GM12878 (cell line): ENCODE measurements at regions not wholly inside any gene's neighbourhood (a gene's known extent, or its start where the extent isn't known, plus 50 kb on each side); places are given as distances from the start of the nearest gene placed in this dataset.

Experiments used
- ATAC-seq: fragments of 200-7000 bp; cut with Tn5 transposase; 3 replicates; pipeline ENCODE4 v1.9.1; 2020; ENCODE audit warnings: mild to moderate bottlenecking, moderate library complexity
- BruUV-seq: library from RNA; stranded (reverse); fragments of 400-500 nt; replicated peaks from 2 replicates; lab custom pipeline; 2021; lab: Mats Ljungman, UMichigan
- CTCF ChIA-PET: fragments of 300-600 bp; sonication (Branson Sonifier 250); formaldehyde crosslinking; extraction: SDS; loops from one replicate; lab custom pipeline; 2021; ENCODE audit warnings: inconsistent platforms; lab: Yijun Ruan, JAX
- POLR2A ChIA-PET: fragments of 350-600 bp; formaldehyde crosslinking; extraction: SDS; loops from one replicate; lab custom pipeline; 2021; ENCODE audit warnings: inconsistent platforms; lab: Charles Lee
- RAD21 ChIA-PET: fragments of 300-600 bp; sonication (Branson Sonifier 250); formaldehyde crosslinking; loops from one replicate; lab custom pipeline; 2023; ENCODE audit warnings: antibody characterized with exemption; ENCODE audit not compliant: unreplicated experiment; lab: Charles Lee
- SMC1A ChIA-PET: fragments of 300-600 bp; sonication (Branson Sonifier 250); formaldehyde crosslinking; loops from one replicate; lab custom pipeline; 2023; ENCODE audit not compliant: unreplicated experiment, uncharacterized antibody; lab: Charles Lee
- DNase-seq: peaks from one replicate; pipeline ENCODE4 v3.0.0-alpha.2; 2011; ENCODE audit warnings: low read depth, low spot score
- FAIRE-seq: peaks from 3 replicates; lab custom pipeline; 2011; peaks lifted over from hg19 to GRCh38; lab: Jason Lieb, UNC
- H2AFZ ChIP-seq: 2 replicates; pipeline ENCODE4 v1.6.0; 2011; ENCODE audit warnings: low read depth, low read length, control low read depth; ENCODE audit not compliant: control insufficient read depth
- H3K27ac ChIP-seq: 2 replicates; pipeline ENCODE4 v1.5.1; 2011; ENCODE audit warnings: control low read depth; ENCODE audit not compliant: control insufficient read depth, insufficient read depth
- H3K27me3 ChIP-seq, 2 experiments: replicated peaks in 1 of 2; 2 replicates each; pipeline versions ENCODE4 v1.6.0 to v1.6.1; 2011; ENCODE audit warnings: low read length in 1 of 2; ENCODE audit not compliant: control insufficient read depth in 2 of 2, insufficient read depth in 2 of 2
- H3K36me3 ChIP-seq, 2 experiments: 2 replicates each; pipeline ENCODE4 v1.5.1; 2011; ENCODE audit warnings: low read length in 1 of 2; ENCODE audit not compliant: control insufficient read depth in 2 of 2, insufficient read depth in 2 of 2
- H3K4me1 ChIP-seq: 2 replicates; pipeline ENCODE4 v1.6.1; 2011; ENCODE audit warnings: mild to moderate bottlenecking, low read length, moderate library complexity, mixed read lengths; ENCODE audit not compliant: control insufficient read depth, insufficient read depth
- H3K4me2 ChIP-seq: 2 replicates; pipeline ENCODE4 v1.6.0; 2011; ENCODE audit warnings: control low read depth; ENCODE audit not compliant: control insufficient read depth, insufficient read depth
- H3K4me3 ChIP-seq: fragments of 200-600 bp; sonication (generic); 2 replicates; pipeline ENCODE4 v1.5.1; 2016
- H3K79me2 ChIP-seq: 2 replicates; pipeline ENCODE4 v1.6.0; 2011; ENCODE audit warnings: low read length; ENCODE audit not compliant: control insufficient read depth, insufficient read depth
- H3K9ac ChIP-seq: 2 replicates; pipeline ENCODE4 v1.8.0; 2011; ENCODE audit warnings: low read length, control low read depth, mixed read lengths; ENCODE audit not compliant: control insufficient read depth, insufficient read depth
- H3K9me3 ChIP-seq: replicated peaks from 3 replicates; pipeline ENCODE4 v1.5.1; 2011; ENCODE audit warnings: mild to moderate bottlenecking, low read length; ENCODE audit not compliant: control insufficient read depth, insufficient read depth
- H4K20me1 ChIP-seq: 2 replicates; pipeline ENCODE4 v1.6.0; 2011; ENCODE audit not compliant: control insufficient read depth, insufficient read depth
- EED ChIP-seq: sonication (generic); IDR thresholded peaks from 2 replicates; pipeline ENCODE4 v1.6.1; 2016; ENCODE audit warnings: antibody characterized with exemption, low read depth
- GABPA ChIP-seq: IDR thresholded peaks from 2 replicates; pipeline ENCODE4 v1.6.1; 2014; ENCODE audit warnings: antibody characterized with exemption, low read depth, mild to moderate bottlenecking, inconsistent platforms
- IKZF2 ChIP-seq, 2 experiments: fragments of 450-650 bp; IDR thresholded peaks; 2 replicates each; pipeline ENCODE4 v1.6.1; 2017; ENCODE audit warnings: mild to moderate bottlenecking in 2 of 2, moderate library complexity in 2 of 2
- KLF5 ChIP-seq: fragments of 450-650 bp; IDR thresholded peaks from 2 replicates; pipeline ENCODE4 v1.6.1; 2014; ENCODE audit warnings: mild to moderate bottlenecking; ENCODE audit not compliant: partially characterized antibody
- MXI1 ChIP-seq: fragments of 150-350 bp; IDR thresholded peaks from 2 replicates; pipeline ENCODE4 v1.6.1; 2011; ENCODE audit warnings: low read depth, mild to moderate bottlenecking, inconsistent platforms, low read length, improper control_type of control experiment
- MYB ChIP-seq: fragments of 150-350 bp; IDR thresholded peaks from 2 replicates; pipeline ENCODE4 v1.6.1; 2014; ENCODE audit warnings: mild to moderate bottlenecking, low read depth, low read length, borderline replicate concordance
- NBN ChIP-seq: fragments of 450-650 bp; IDR thresholded peaks from 2 replicates; pipeline ENCODE4 v1.6.1; 2016
- NFIC ChIP-seq: IDR thresholded peaks from 2 replicates; pipeline ENCODE4 v1.6.1; 2012; ENCODE audit warnings: low read depth, mild to moderate bottlenecking, inconsistent platforms, low read length, moderate library complexity
- NFYA ChIP-seq: IDR thresholded peaks from 2 replicates; pipeline ENCODE4 v1.6.1; 2011; ENCODE audit warnings: low read depth, mild to moderate bottlenecking, low read length, improper control_type of control experiment, borderline replicate concordance
- NFYB ChIP-seq: IDR thresholded peaks from 2 replicates; pipeline ENCODE4 v1.6.1; 2011; ENCODE audit warnings: low read depth, mild to moderate bottlenecking, low read length, improper control_type of control experiment, moderate library complexity; ENCODE audit not compliant: insufficient read depth
- NR2F1 ChIP-seq: fragments of 450-650 bp; conservative IDR thresholded peaks from 2 replicates; pipeline ENCODE4 v1.6.1; 2017; ENCODE audit warnings: mild to moderate bottlenecking
- POU2F2 ChIP-seq: IDR thresholded peaks from 3 replicates; pipeline ENCODE4 v1.6.1; 2011; ENCODE audit warnings: low read depth, mild to moderate bottlenecking, low read length, borderline replicate concordance
- RFX5 ChIP-seq: IDR thresholded peaks from 2 replicates; pipeline ENCODE4 v1.6.1; 2011; ENCODE audit warnings: low read depth, low read length, improper control_type of control experiment
- SMAD1 ChIP-seq: fragments of 450-650 bp; IDR thresholded peaks from 2 replicates; pipeline ENCODE4 v1.6.1; 2018; ENCODE audit warnings: mild to moderate bottlenecking, low read depth; ENCODE audit not compliant: partially characterized antibody
- STAT1 ChIP-seq: fragments of 450-650 bp; conservative IDR thresholded peaks from 2 replicates; pipeline ENCODE4 v1.6.1; 2014; ENCODE audit warnings: antibody characterized with exemption, mild to moderate bottlenecking
- ZNF622 ChIP-seq: fragments of 450-650 bp; IDR thresholded peaks from 2 replicates; pipeline ENCODE4 v1.6.1; 2017; ENCODE audit warnings: mild to moderate bottlenecking, inconsistent platforms
- WGBS: methylation state at CpG from one replicate; pipeline ENCODE4 v1.1.6; 2016; ENCODE audit warnings: low lambda C conversion rate; ENCODE audit not compliant: insufficient replicate concordance, insufficient coverage; ENCODE audit errors: missing lambda C conversion rate; 5-methylcytosine and 5-hydroxymethylcytosine counted together
- in situ Hi-C: fragments of 300-500 bp; cut with MboI; formaldehyde crosslinking; loops from 9 replicates; pipeline ENCODE4 v1.14.3; 2018; ENCODE audit warnings: mixed read lengths
- intact Hi-C: fragments of 100-400 bp; cut with micrococcal nuclease; formaldehyde crosslinking; loops from one replicate; pipeline ENCODE4 v1.14.2; 2022; ENCODE audit not compliant: unreplicated experiment
- TF ChIP-seq, protein P1 (sequence below): fragments of 450-650 bp; IDR thresholded peaks from 2 replicates; pipeline ENCODE4 v1.6.1; 2018; ENCODE audit warnings: borderline replicate concordance, mild to moderate bottlenecking; ENCODE audit not compliant: partially characterized antibody
- TF ChIP-seq, protein P2 (sequence below): IDR thresholded peaks from 2 replicates; pipeline ENCODE4 v1.6.1; 2011; ENCODE audit warnings: mild to moderate bottlenecking, low read depth, low read length, moderate library complexity; ENCODE audit not compliant: insufficient replicate concordance

- no peaks in the 10 kb centered on the region for H3K36me3 ChIP-seq
- H3K9me3 ChIP-seq = no peaks in the 10 kb centered on the region; the same call in 2 of the 3 replicates
- ChIA-PET CTCF (no interaction called here), POLR2A (no interaction called here), SMC1A (no interaction called here), RAD21 (no interaction called here)
- H3K4me1 ChIP-seq = no peaks in the 10 kb centered on the region
- H3K27me3 ChIP-seq = no peaks in the 10 kb centered on the region
- TF ChIP-seq KLF5 (no peak), POU2F2 (no peak), NFYB (no peak), RFX5 (no peak), MYB (no peak), NR2F1 (no peak), IKZF2 (IDR thresholded peaks at IDR 0.05) (no peak), GABPA (no peak), NFIC (no peak), ZNF622 (no peak), NFYA (no peak), SMAD1 (no peak), NBN (no peak), MXI1 (no peak), EED (no peak), STAT1 (no peak)
- TF ChIP-seq, protein P1, sequence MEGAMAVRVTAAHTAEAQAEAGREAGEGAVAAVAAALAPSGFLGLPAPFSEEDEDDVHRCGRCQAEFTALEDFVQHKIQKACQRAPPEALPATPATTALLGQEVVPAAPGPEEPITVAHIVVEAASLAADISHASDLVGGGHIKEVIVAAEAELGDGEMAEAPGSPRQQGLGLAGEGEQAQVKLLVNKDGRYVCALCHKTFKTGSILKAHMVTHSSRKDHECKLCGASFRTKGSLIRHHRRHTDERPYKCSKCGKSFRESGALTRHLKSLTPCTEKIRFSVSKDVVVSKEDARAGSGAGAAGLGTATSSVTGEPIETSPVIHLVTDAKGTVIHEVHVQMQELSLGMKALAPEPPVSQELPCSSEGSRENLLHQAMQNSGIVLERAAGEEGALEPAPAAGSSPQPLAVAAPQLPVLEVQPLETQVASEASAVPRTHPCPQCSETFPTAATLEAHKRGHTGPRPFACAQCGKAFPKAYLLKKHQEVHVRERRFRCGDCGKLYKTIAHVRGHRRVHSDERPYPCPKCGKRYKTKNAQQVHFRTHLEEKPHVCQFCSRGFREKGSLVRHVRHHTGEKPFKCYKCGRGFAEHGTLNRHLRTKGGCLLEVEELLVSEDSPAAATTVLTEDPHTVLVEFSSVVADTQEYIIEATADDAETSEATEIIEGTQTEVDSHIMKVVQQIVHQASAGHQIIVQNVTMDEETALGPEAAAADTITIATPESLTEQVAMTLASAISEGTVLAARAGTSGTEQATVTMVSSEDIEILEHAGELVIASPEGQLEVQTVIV = no peak
- TF ChIP-seq, protein P2, sequence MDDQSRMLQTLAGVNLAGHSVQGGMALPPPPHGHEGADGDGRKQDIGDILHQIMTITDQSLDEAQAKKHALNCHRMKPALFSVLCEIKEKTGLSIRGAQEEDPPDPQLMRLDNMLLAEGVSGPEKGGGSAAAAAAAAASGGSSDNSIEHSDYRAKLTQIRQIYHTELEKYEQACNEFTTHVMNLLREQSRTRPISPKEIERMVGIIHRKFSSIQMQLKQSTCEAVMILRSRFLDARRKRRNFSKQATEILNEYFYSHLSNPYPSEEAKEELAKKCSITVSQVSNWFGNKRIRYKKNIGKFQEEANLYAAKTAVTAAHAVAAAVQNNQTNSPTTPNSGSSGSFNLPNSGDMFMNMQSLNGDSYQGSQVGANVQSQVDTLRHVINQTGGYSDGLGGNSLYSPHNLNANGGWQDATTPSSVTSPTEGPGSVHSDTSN = no peak
- in situ Hi-C loops (no loop called here), intact Hi-C loops (no loop called here)
- H3K4me2 ChIP-seq = no peak overlapping the region
- WGBS = 40% methylated on average over 13 of the region's 13 CpGs
- FAIRE-seq = no peak
- H3K4me3 ChIP-seq = no peak overlapping the region
- H4K20me1 ChIP-seq = no peaks in the 10 kb centered on the region
- H2AFZ ChIP-seq = no peak overlapping the region
- no peak overlapping the region for H3K27ac ChIP-seq
- DNase-seq = no peak
- no peaks in the 10 kb centered on the region for H3K79me2 ChIP-seq
- H3K9ac ChIP-seq = no peak overlapping the region
- no peak for ATAC-seq
- no TSS peak for BruUV-seq
These were observed 1180.6 kb downstream of the BRD1 start for GRCh38 chr22:48647051-48647450.
